Fibroblast of the aortic adventitia (primary cell): ENCODE measurements at regions not wholly inside any gene's neighbourhood (a gene's known extent, or its start where the extent isn't known, plus 50 kb on each side); places are given as distances from the start of the nearest gene placed in this dataset.

Experiments
- DNase-seq: peaks from one replicate; pipeline ENCODE4 v3.0.0-alpha.2; 2010; ENCODE audit warnings: low read depth
- H3K4me3 ChIP-seq: 2 replicates; pipeline ENCODE4 v1.5.1; 2011; ENCODE audit warnings: low read depth, mild to moderate bottlenecking, control low read depth, low read length, moderate library complexity
- CTCF ChIP-seq: IDR thresholded peaks from 2 replicates; pipeline ENCODE4 v1.5.1; 2011; ENCODE audit warnings: mild to moderate bottlenecking, low read length, control low read depth, inconsistent platforms; ENCODE audit not compliant: insufficient read depth

GRCh38 chr5:106656821-106657220, 1013.9 kb downstream of the EFNA5 start:
- H3K4me3 ChIP-seq = no peak overlapping the region
- no peak for TF ChIP-seq CTCF
- DNase-seq = no peak

GRCh38 chr5:106649031-106649430, 1021.7 kb downstream of the EFNA5 start:
- no peak for DNase-seq
- TF ChIP-seq CTCF = no peak
- H3K4me3 ChIP-seq = no peak overlapping the region

GRCh38 chr5:106648401-106648800, 1022.3 kb downstream of the EFNA5 start:
- no peak for DNase-seq
- no peak for TF ChIP-seq CTCF
- no peak overlapping the region for H3K4me3 ChIP-seq

GRCh38 chr5:106646106-106646505, 1024.6 kb downstream of the EFNA5 start:
- no peak for DNase-seq
- no peak overlapping the region for H3K4me3 ChIP-seq
- no peak for TF ChIP-seq CTCF

- H3K4me3 ChIP-seq = no peak overlapping the region
- DNase-seq = no peak
- TF ChIP-seq CTCF = no peak
Measured at GRCh38 chr5:106640511-106640910, 1030.2 kb downstream of the EFNA5 start.

- no peak for DNase-seq
- TF ChIP-seq CTCF = no peak
- H3K4me3 ChIP-seq = no peak overlapping the region
Measured at GRCh38 chr5:106639488-106639887, 1031.2 kb downstream of the EFNA5 start.

GRCh38 chr5:106637275-106637674, 1033.5 kb downstream of the EFNA5 start:
- no peak for TF ChIP-seq CTCF

More at GRCh38 chr5:106637275-106637674, 1033.5 kb downstream of the EFNA5 start:
- H3K4me3 ChIP-seq = no peak overlapping the region
- DNase-seq = no peak
